CD14-positive monocyte (primary cell): ENCODE measurements at regions not wholly inside any gene's neighbourhood (a gene's known extent, or its start where the extent isn't known, plus 50 kb on each side); places are given as distances from the start of the nearest gene placed in this dataset.

Source experiments
- DNase-seq, 3 donors: peaks; one replicate each; pipeline ENCODE4 v3.0.0-alpha.2; 2011 to 2022
- H2AFZ ChIP-seq: 2 replicates; pipeline ENCODE4 v1.6.0; 2012; ENCODE audit warnings: mild to moderate bottlenecking, low read depth, low read length, inconsistent platforms; ENCODE audit not compliant: insufficient read depth, poor library complexity, severe bottlenecking
- H3K27ac ChIP-seq, 2 donors: 1 replicate in 1 of 2; 2 replicates in 1 of 2; pipeline ENCODE4 v1.5.1; 2012 to 2013; ENCODE audit warnings: low read length in 2 of 2, control low read depth in 1 of 2, inconsistent platforms in 1 of 2, low read depth in 1 of 2, mild to moderate bottlenecking in 1 of 2
- H3K27me3 ChIP-seq, 2 donors: one replicate each; pipeline versions ENCODE4 v1.6.0 to v1.6.1; 2011 to 2013; ENCODE audit warnings: low read length in 2 of 2; ENCODE audit not compliant: control insufficient read depth in 2 of 2, insufficient read depth in 2 of 2
- H3K36me3 ChIP-seq, 2 donors: replicated peaks in 1 of 2; 1 replicate in 1 of 2; 2 replicates in 1 of 2; pipeline versions ENCODE4 v1.5.1 to v1.6.1; 2012 to 2013; ENCODE audit warnings: low read length in 2 of 2, control low read depth in 1 of 2, inconsistent platforms in 1 of 2, mild to moderate bottlenecking in 1 of 2; ENCODE audit not compliant: insufficient read depth in 2 of 2, control insufficient read depth in 1 of 2
- H3K4me1 ChIP-seq, 2 donors: 1 replicate in 1 of 2; 2 replicates in 1 of 2; pipeline versions ENCODE4 v1.5.1 to v1.6.1; 2012 to 2013; ENCODE audit warnings: low read length in 2 of 2, control low read depth in 1 of 2, inconsistent platforms in 1 of 2, mild to moderate bottlenecking in 1 of 2, moderate library complexity in 1 of 2; ENCODE audit not compliant: insufficient read depth in 2 of 2, control insufficient read depth in 1 of 2
- H3K4me2 ChIP-seq: replicated peaks from 2 replicates; pipeline ENCODE3; 2012; ENCODE audit warnings: low read length, moderate library complexity, mild to moderate bottlenecking; ENCODE audit not compliant: poor library complexity, severe bottlenecking; ENCODE audit errors: extremely low read depth
- H3K4me3 ChIP-seq, 3 experiments: fragments of 200-600 bp in 1 of 3; sonication (generic) in 1 of 3; replicated peaks in 1 of 3; 1 replicate in 2 of 3; 2 replicates in 1 of 3; pipeline ENCODE4 v1.5.1; 2011 to 2013; ENCODE audit warnings: low read length in 3 of 3, mild to moderate bottlenecking in 3 of 3, control low read depth in 2 of 3, low read depth in 2 of 3, inconsistent platforms in 1 of 3, moderate library complexity in 1 of 3
- H3K79me2 ChIP-seq: 2 replicates; pipeline ENCODE4 v1.6.0; 2012; ENCODE audit warnings: mild to moderate bottlenecking, control low read depth, inconsistent platforms, low read length, moderate library complexity; ENCODE audit not compliant: insufficient read depth
- H3K9ac ChIP-seq: 2 replicates; pipeline ENCODE4 v1.6.0; 2017; ENCODE audit warnings: low read length, mild to moderate bottlenecking; ENCODE audit not compliant: insufficient read depth, poor library complexity, severe bottlenecking
- H3K9me3 ChIP-seq, 2 donors: replicated peaks in 1 of 2; 1 replicate in 1 of 2; 2 replicates in 1 of 2; pipeline versions ENCODE4 v1.5.1 to v1.6.1; 2012 to 2013; ENCODE audit warnings: low read length in 2 of 2, control low read depth in 1 of 2; ENCODE audit not compliant: control insufficient read depth in 1 of 2, insufficient read depth in 1 of 2
- H4K20me1 ChIP-seq: 2 replicates; pipeline ENCODE4 v1.6.0; 2012; ENCODE audit warnings: mild to moderate bottlenecking, low read length, control low read depth, moderate library complexity; ENCODE audit not compliant: insufficient read depth
- H3K27ac Mint-ChIP-seq, 7 donors: one replicate each; pipeline ENCODE4 v1.8.0; 2020; ENCODE audit warnings: mild to moderate bottlenecking in 7 of 7, mixed read lengths in 7 of 7, moderate library complexity in 6 of 7, inconsistent platforms in 2 of 7
- H3K27me3 Mint-ChIP-seq, 3 donors: one replicate each; pipeline ENCODE4 v1.8.0; 2021 to 2022; ENCODE audit warnings: low read depth in 3 of 3, mild to moderate bottlenecking in 3 of 3, mixed read lengths in 3 of 3, moderate library complexity in 3 of 3, inconsistent platforms in 1 of 3
- H3K36me3 Mint-ChIP-seq, 2 donors: one replicate each; pipeline ENCODE4 v1.8.0; 2020; ENCODE audit warnings: mixed read lengths in 2 of 2, inconsistent platforms in 1 of 2, mild to moderate bottlenecking in 1 of 2
- H3K4me1 Mint-ChIP-seq: one replicate; pipeline ENCODE4 v1.8.0; 2020; ENCODE audit warnings: mild to moderate bottlenecking, mixed read lengths
- H3K4me3 Mint-ChIP-seq, 2 donors: one replicate each; pipeline ENCODE4 v1.8.0; 2020; ENCODE audit warnings: mild to moderate bottlenecking in 2 of 2, mixed read lengths in 2 of 2, moderate library complexity in 1 of 2
- H3K9me3 Mint-ChIP-seq, 7 donors: one replicate each; pipeline ENCODE4 v1.8.0; 2020 to 2022; ENCODE audit warnings: mixed read lengths in 7 of 7, mild to moderate bottlenecking in 6 of 7, moderate library complexity in 6 of 7, inconsistent platforms in 2 of 7
- CTCF ChIP-seq: fragments of 200-600 bp; IDR thresholded peaks from one replicate; pipeline ENCODE4 v1.8.0; 2022; ENCODE audit warnings: antibody characterized with exemption, mild to moderate bottlenecking
- WGBS: methylation state at CpG from one replicate; pipeline ENCODE4 v1.1.5; 2013; ENCODE audit warnings: missing lambda C conversion rate; ENCODE audit not compliant: insufficient coverage; 5-methylcytosine and 5-hydroxymethylcytosine counted together
- intact Hi-C, 2 donors: fragments of 100-400 bp; cut with micrococcal nuclease; formaldehyde crosslinking; loops; one replicate each; pipeline versions ENCODE4 v1.15.0 to v1.15.1; 2023

- H3K9me3 Mint-ChIP-seq, result peaks cover 0 to 16% (median 6%) of the 10 kb centered on the region in 7 donors
- Histone ChIP-seq H3K4me2 (no peak overlapping the region), H3K9me3 (no peaks in the 10 kb centered on the region), H3K79me2 (no peaks in the 10 kb centered on the region), H4K20me1 (no peaks in the 10 kb centered on the region), H3K9ac (no peak overlapping the region), H3K4me1 (peaks cover 23 to 43% of the 10 kb centered on the region in 2 donors), H3K27ac (no peak overlapping the region), H3K36me3 (no peaks in the 10 kb centered on the region), H2AFZ (no peak overlapping the region), H3K27me3 (peaks cover 4 to 28% of the 10 kb centered on the region in 2 donors), H3K4me3 (no peak overlapping the region)
- 64% methylated on average over 1 of the region's 2 CpGs for WGBS
- H3K4me3 Mint-ChIP-seq, result no peak overlapping the region
- no peak for DNase-seq
- peak overlapping the region in 1 of 7 donors; percentile 14 for H3K27ac Mint-ChIP-seq
- peaks cover 23% of the 10 kb centered on the region for H3K4me1 Mint-ChIP-seq
- H3K27me3 Mint-ChIP-seq, result peaks cover 39 to 44% (median 41%) of the 10 kb centered on the region in 3 donors
- TF ChIP-seq CTCF, result no peak
- peaks cover 9% of the 10 kb centered on the region in 2 donors for H3K36me3 Mint-ChIP-seq
- intact Hi-C loops, result no loop called here
Observed at GRCh38 chr9:129434187-129434586, 186.7 kb downstream of the C9orf50 start.

GRCh38 chr9:129432297-129433154, 188.4 kb downstream of the C9orf50 start:
- Histone ChIP-seq H3K4me3 (no peak overlapping the region), H3K4me1 (peaks cover 9 to 30% of the 10 kb centered on the region in 2 donors), H3K27ac (no peak overlapping the region), H3K4me2 (no peak overlapping the region), H3K9me3 (no peaks in the 10 kb centered on the region), H2AFZ (no peak overlapping the region), H3K9ac (no peak overlapping the region), H3K27me3 (peaks cover 1 to 16% of the 10 kb centered on the region in 2 donors), H4K20me1 (no peaks in the 10 kb centered on the region), H3K36me3 (no peaks in the 10 kb centered on the region), H3K79me2 (no peaks in the 10 kb centered on the region)
- Mint-ChIP-seq H3K36me3 (peaks cover under 1 to 2% of the 10 kb centered on the region in 2 donors), H3K27me3 (peaks cover 23 to 29% (median 24%) of the 10 kb centered on the region in 3 donors), H3K27ac (no peak overlapping the region), H3K4me3 (no peak overlapping the region), H3K9me3 (peaks cover 0 to 8% (median under 1%) of the 10 kb centered on the region in 7 donors), H3K4me1 (peaks cover 8% of the 10 kb centered on the region)
- 56% methylated on average over 12 of the region's 15 CpGs for WGBS
- TF ChIP-seq CTCF, result no peak
- DNase-seq, result no peak
- intact Hi-C loops, result no loop called here
